ENCODE measurements at regions not wholly inside any gene's neighbourhood (a gene's known extent, or its start where the extent isn't known, plus 50 kb on each side); places are given as distances from the start of the nearest gene placed in this dataset.

- no peak overlapping the region for H3K4me3 ChIP-seq
- no peaks in the 10 kb centered on the region for H3K4me1 ChIP-seq
- intact Hi-C loops (cut with DNase I): no loop called here
- TF ChIP-seq, protein P1, sequence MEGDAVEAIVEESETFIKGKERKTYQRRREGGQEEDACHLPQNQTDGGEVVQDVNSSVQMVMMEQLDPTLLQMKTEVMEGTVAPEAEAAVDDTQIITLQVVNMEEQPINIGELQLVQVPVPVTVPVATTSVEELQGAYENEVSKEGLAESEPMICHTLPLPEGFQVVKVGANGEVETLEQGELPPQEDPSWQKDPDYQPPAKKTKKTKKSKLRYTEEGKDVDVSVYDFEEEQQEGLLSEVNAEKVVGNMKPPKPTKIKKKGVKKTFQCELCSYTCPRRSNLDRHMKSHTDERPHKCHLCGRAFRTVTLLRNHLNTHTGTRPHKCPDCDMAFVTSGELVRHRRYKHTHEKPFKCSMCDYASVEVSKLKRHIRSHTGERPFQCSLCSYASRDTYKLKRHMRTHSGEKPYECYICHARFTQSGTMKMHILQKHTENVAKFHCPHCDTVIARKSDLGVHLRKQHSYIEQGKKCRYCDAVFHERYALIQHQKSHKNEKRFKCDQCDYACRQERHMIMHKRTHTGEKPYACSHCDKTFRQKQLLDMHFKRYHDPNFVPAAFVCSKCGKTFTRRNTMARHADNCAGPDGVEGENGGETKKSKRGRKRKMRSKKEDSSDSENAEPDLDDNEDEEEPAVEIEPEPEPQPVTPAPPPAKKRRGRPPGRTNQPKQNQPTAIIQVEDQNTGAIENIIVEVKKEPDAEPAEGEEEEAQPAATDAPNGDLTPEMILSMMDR (IDR thresholded peaks at IDR 0.05): no peak
- ATAC-seq: no peak
- no peak for DNase-seq
- no peaks in the 10 kb centered on the region for H3K9me3 ChIP-seq
- no peak overlapping the region for H3K27ac ChIP-seq
- H3K36me3 ChIP-seq: no peaks in the 10 kb centered on the region
- no peaks in the 10 kb centered on the region for H3K27me3 ChIP-seq
Measured at GRCh38 chr14:54275997-54276725, 120.6 kb upstream of the CDKN3 start.

DNA sequence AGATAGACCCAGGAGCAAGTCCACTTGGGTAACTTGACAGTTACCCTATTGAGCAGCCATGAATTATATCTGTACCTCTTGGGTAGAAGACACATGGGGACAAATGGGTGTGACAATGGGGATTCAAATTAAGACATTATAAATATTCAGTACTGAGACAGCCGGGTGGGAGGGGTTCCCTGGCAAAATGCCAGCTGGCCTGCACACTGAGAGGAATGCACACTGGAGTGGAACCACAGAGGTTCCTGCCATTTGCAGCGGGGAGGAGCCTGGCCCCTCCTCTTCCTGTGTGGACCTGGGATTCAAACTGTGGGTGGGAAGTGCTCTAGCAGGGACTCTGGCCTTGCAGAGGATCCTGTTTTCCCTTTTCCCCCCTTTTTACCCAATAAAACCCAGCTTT, 118.7 kb upstream of the CDKN3 start:
- Histone ChIP-seq H3K36me3 (no peaks in the 10 kb centered on the region), H3K9me3 (no peaks in the 10 kb centered on the region), H3K27ac (no peak overlapping the region), H3K27me3 (no peaks in the 10 kb centered on the region), H3K4me1 (no peaks in the 10 kb centered on the region), H3K4me3 (no peak overlapping the region)
- DNase-seq (no peak), ATAC-seq (no peak)
- TF ChIP-seq, protein P1 (IDR thresholded peaks at IDR 0.05): no peak
- intact Hi-C loops (cut with DNase I): no loop called here

DNA sequence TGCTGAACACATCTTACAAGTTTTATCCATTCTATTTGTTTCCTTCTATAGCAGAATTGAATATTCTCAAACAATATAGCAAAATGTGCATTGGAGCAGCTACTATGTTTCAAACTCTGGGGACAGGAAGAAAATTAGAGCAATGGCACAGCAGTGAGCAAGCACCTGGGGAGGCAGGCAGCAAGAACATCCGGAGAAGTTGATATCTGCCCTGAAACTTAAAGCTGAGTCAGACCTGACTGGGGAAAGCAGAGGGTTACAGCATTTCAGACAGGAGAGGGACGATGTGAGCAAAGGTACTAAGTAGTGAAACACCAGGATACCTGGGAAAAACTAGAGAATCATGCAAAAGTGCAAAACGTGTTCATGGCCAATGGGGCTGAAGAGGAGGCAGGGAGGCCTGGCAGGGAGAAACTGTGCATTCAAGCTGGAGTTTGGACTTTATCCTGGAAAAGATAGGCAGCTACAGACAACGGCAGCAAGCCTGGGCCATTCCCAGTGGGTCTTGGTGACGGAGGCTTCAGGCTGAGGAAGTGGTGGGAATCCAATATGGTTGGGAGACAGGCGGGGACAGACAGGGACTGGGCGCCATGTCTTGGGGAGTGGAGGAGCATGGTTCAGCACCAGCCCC, 118.0 kb upstream of the CDKN3 start:
- Histone ChIP-seq H3K36me3 (no peaks in the 10 kb centered on the region), H3K4me1 (no peaks in the 10 kb centered on the region), H3K27me3 (no peaks in the 10 kb centered on the region), H3K27ac (no peak overlapping the region), H3K9me3 (no peaks in the 10 kb centered on the region), H3K4me3 (no peak overlapping the region)
- no peak for DNase-seq
- TF ChIP-seq, protein P1 (IDR thresholded peaks at IDR 0.05): no peak
- no peak for ATAC-seq
- intact Hi-C loops (cut with DNase I): no loop called here

DNA sequence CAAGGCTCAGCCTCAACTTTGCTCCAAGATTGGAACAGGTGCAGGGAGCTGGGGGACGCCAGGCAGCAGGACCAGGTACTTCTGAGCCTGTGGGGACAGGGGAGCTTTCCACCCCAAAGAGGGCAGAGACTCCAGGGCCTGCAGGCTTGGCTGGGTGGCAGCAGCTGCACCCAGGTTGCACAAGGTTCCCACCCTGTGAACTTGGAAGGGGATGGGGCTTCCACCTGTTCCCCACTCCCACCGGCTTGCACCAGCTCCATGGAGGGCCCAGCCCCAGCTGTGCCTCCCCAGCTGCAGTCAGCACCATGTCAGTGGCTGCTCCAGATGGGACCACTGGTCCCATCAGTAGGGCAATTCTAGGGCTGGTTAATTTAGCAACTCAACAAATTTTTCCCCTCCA, 114.0 kb upstream of the CDKN3 start:
- H3K36me3 ChIP-seq: no peaks in the 10 kb centered on the region
- H3K4me1 ChIP-seq: no peaks in the 10 kb centered on the region
- H3K27ac ChIP-seq: no peak overlapping the region
- DNase-seq: peak in 1 of 4 donors; percentile 53
- no peaks in the 10 kb centered on the region for H3K27me3 ChIP-seq
- TF ChIP-seq, protein P1 (IDR thresholded peaks at IDR 0.05): no peak
- no peaks in the 10 kb centered on the region for H3K9me3 ChIP-seq
- no peak overlapping the region for H3K4me3 ChIP-seq
- intact Hi-C loops (cut with DNase I): no loop called here
- no peak for ATAC-seq

GRCh38 chr14:54285030-54285429, 111.8 kb upstream of the CDKN3 start:
- Histone ChIP-seq H3K9me3 (no peaks in the 10 kb centered on the region), H3K4me3 (no peak overlapping the region), H3K4me1 (no peaks in the 10 kb centered on the region), H3K27me3 (no peaks in the 10 kb centered on the region), H3K27ac (no peak overlapping the region), H3K36me3 (no peaks in the 10 kb centered on the region)
- no peak for ATAC-seq
- intact Hi-C loops (cut with DNase I): no loop called here
- DNase-seq: no peak
- TF ChIP-seq, protein P1 (IDR thresholded peaks at IDR 0.05): no peak

Data from left lung (tissue), 4 donors.